GM18951 (cell line): ENCODE measurements at regions not wholly inside any gene's neighbourhood (a gene's known extent, or its start where the extent isn't known, plus 50 kb on each side); places are given as distances from the start of the nearest gene placed in this dataset.

Experiments used
- POLR2A ChIP-seq: IDR thresholded peaks from 4 replicates; pipeline ENCODE4 v1.6.1; 2011; ENCODE audit warnings: mild to moderate bottlenecking; ENCODE audit not compliant: insufficient read length, insufficient read depth; ENCODE audit errors: extremely low read depth
- in situ Hi-C: fragments of 300-500 bp; cut with MboI; formaldehyde crosslinking; loops from one replicate; pipeline ENCODE4 v1.12.0; 2022; ENCODE audit warnings: low sequenced_read_pairs, mixed read lengths, inconsistent platforms; ENCODE audit not compliant: unreplicated experiment

- in situ Hi-C loops = no loop called here
- TF ChIP-seq POLR2A = no peak
These were observed 116.6 kb upstream of the ROBO1 start for GRCh38 chr3:79884354-79884753.

DNA sequence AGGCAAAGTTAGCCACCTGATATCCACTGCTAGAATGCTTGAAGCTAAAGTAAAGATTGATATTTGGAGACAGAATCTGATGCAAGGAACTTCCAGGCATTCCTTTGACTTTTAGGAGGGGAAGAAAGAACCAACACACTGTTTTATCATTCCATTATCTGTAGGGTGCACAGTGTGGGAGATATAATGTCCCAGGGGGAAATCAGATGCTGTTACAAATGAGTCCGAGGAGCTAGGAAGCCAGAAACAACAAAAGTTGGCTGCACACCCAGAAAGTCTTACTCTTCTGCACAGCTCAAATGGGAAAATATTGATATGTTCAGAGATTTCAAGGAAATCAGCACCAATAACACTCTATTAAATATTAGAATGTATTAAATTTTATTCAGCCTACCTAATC, 113.6 kb upstream of the ROBO1 start:
- TF ChIP-seq POLR2A = no peak
- in situ Hi-C loops = no loop called here

GRCh38 chr3:79878708-79879107, 110.9 kb upstream of the ROBO1 start:
- in situ Hi-C loops = no loop called here

DNA sequence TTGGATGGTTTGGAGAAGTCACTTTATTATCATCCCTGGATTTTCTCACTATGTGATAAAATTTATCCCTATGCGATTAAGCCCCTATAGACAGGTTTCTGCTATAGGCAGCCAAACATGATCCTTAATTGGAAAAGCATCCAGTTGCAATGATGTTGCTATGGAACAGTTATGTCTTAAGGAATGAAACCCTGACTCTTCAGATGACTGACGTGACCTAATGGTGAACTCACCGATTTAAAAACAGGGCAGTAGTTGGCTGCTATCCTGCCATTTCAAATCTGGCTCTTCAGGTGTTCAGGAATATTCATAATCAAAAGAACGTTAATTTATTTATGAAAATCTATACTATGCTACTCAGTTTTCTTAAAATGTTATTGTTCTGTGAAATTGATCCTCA, 106.8 kb upstream of the ROBO1 start:
- in situ Hi-C loops = no loop called here
- TF ChIP-seq POLR2A = no peak

More at GRCh38 chr3:79878708-79879107, 110.9 kb upstream of the ROBO1 start:
- no peak for TF ChIP-seq POLR2A

DNA sequence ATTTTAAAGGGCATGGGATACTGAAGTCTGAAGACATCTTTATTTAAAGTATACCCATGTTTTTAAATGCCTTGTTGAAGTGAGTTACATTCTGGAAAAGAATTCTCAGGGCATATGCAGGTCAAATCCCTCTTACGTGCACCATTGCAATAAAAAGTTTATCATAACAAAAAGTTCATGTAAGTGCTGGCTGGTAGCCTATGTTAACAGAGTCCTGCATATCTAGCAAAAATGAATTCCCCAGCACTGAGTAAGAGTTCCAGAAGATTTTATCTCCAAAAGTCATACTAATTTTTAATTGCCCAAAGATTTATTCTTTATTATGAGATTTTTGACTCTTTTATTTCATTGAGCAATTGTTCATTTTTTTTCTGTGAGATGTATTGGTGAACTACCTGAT, 104.7 kb upstream of the ROBO1 start:
- in situ Hi-C loops = no loop called here
- TF ChIP-seq POLR2A = no peak

DNA sequence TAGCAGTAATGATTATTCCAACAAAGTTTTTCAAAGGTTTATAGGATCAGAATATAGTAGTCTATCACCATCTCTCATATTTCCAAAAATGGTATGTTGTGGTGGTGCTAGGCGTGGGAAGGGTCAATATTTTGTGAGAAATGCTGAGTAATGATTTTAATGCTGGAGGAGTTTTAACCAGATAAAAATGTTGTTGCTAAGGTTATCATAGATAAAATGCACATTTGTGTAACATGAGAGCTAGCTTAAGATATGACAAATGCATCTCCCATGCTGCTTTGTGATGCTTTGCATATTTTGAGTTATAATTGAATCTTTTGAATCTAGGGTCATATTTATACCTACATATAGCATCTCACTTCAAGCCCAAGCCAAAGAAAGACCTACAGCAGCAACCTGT, 103.9 kb upstream of the ROBO1 start:
- in situ Hi-C loops = no loop called here
- TF ChIP-seq POLR2A = no peak

GRCh38 chr3:79870313-79870620, 102.5 kb upstream of the ROBO1 start:
- in situ Hi-C loops = no loop called here
- no peak for TF ChIP-seq POLR2A

- TF ChIP-seq POLR2A = no peak
- in situ Hi-C loops = no loop called here
These were observed 101.9 kb upstream of the ROBO1 start for GRCh38 chr3:79869461-79870312.

DNA sequence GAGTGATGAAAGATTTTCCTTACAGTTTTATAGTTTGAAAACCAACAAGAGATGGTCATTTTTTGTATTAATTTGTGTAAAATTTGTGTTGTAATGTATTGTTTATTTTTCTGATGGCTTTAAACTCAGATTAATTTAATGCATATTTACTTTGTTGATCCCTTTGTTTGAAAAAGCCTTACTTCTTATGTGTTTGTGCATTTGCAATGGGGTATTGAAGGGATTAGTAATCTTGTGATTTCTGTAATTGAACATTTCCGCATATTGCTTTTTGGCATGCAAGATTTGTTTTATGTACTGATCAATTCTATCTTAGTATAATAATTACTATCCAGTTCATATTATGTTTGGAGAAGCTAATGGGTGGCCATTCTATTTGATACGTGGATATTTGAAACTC, 98.4 kb upstream of the ROBO1 start:
- TF ChIP-seq POLR2A = no peak
- in situ Hi-C loops = no loop called here

- in situ Hi-C loops = no loop called here
- TF ChIP-seq POLR2A = no peak
These were observed 96.3 kb upstream of the ROBO1 start for GRCh38 chr3:79864077-79864476.

GRCh38 chr3:79848876-79849275, 81.1 kb upstream of the ROBO1 start:
- TF ChIP-seq POLR2A = no peak
- in situ Hi-C loops = no loop called here

GRCh38 chr3:79847928-79848327, 80.1 kb upstream of the ROBO1 start:
- no peak for TF ChIP-seq POLR2A
- in situ Hi-C loops = no loop called here

GRCh38 chr3:79846148-79846933, 78.5 kb upstream of the ROBO1 start:
- in situ Hi-C loops = no loop called here
- TF ChIP-seq POLR2A = no peak

DNA sequence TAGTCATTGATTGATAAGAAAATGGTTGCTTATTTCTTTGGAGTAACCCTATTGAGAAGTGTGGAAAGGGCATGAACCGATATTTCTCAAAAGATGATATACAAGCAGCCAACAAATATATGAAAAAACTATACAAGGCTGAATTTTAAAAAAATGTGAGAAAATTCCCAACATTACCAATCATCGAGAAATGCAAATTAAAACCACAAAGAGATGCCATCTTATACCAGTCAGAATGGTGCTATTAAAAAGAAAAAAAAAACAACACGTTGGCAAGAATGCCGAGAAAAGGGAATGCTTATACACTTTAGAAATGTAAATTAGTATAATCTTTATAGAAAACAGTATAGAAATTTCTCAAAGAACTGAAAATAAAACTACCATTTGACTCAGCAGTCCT, 77.7 kb upstream of the ROBO1 start:
- TF ChIP-seq POLR2A = no peak
- in situ Hi-C loops = no loop called here

GRCh38 chr3:79844176-79844575, 76.4 kb upstream of the ROBO1 start:
- TF ChIP-seq POLR2A = no peak
- in situ Hi-C loops = no loop called here

DNA sequence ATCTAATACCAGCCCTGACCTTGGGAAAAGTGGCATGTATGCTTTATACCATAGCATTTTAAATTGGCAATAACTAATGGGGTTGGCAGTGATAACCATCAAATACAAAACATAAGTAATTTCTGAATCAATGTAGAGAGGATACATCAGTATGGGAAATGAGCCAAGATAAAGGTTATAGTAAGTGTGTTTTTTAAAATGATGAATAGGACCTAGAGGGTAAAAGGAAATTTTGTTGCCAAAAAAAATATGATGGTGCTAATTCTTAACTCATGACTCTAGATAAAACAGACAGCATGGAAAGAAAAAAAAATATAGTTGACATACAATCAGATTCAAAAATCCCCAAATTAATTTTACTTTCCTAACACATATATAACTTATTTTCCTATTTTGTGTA, 75.4 kb upstream of the ROBO1 start:
- in situ Hi-C loops = no loop called here
- no peak for TF ChIP-seq POLR2A
